ENCODE measurements at regions not wholly inside any gene's neighbourhood (a gene's known extent, or its start where the extent isn't known, plus 50 kb on each side); places are given as distances from the start of the nearest gene placed in this dataset.

DNA sequence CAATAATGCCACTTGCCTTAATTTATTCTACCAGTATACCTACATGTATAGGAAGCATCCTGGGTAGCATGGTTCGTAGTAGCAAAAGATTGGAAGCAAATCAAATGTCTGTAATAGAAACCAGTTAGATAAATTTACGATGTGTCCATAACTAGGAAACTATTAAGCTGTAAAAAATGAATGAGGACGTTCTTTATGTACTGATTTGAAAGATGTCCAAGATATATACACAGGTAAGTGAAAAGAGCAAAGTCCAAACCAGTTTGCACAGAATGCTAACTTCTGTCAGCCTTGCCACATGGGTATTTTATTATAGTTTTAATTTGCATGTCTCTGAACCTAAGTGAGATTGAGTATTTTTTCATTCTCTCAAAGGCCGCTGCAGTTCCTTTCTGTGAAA is 251.8 kb upstream of the IRF2BP2 start:
- TF ChIP-seq, protein P1, sequence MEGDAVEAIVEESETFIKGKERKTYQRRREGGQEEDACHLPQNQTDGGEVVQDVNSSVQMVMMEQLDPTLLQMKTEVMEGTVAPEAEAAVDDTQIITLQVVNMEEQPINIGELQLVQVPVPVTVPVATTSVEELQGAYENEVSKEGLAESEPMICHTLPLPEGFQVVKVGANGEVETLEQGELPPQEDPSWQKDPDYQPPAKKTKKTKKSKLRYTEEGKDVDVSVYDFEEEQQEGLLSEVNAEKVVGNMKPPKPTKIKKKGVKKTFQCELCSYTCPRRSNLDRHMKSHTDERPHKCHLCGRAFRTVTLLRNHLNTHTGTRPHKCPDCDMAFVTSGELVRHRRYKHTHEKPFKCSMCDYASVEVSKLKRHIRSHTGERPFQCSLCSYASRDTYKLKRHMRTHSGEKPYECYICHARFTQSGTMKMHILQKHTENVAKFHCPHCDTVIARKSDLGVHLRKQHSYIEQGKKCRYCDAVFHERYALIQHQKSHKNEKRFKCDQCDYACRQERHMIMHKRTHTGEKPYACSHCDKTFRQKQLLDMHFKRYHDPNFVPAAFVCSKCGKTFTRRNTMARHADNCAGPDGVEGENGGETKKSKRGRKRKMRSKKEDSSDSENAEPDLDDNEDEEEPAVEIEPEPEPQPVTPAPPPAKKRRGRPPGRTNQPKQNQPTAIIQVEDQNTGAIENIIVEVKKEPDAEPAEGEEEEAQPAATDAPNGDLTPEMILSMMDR (IDR thresholded peaks at IDR 0.05): no peak
- TF ChIP-seq POLR2AphosphoS5 (IDR thresholded peaks at IDR 0.05; ENCODE audit: low read depth, low read length): no peak
- no peak for TF ChIP-seq USF2 (IDR thresholded peaks at IDR 0.05; ENCODE audit: borderline replicate concordance, low read depth, low read length)
- TF ChIP-seq, protein P2, sequence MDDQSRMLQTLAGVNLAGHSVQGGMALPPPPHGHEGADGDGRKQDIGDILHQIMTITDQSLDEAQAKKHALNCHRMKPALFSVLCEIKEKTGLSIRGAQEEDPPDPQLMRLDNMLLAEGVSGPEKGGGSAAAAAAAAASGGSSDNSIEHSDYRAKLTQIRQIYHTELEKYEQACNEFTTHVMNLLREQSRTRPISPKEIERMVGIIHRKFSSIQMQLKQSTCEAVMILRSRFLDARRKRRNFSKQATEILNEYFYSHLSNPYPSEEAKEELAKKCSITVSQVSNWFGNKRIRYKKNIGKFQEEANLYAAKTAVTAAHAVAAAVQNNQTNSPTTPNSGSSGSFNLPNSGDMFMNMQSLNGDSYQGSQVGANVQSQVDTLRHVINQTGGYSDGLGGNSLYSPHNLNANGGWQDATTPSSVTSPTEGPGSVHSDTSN (IDR thresholded peaks at IDR 0.05): no peak
- TF ChIP-seq, protein P3, sequence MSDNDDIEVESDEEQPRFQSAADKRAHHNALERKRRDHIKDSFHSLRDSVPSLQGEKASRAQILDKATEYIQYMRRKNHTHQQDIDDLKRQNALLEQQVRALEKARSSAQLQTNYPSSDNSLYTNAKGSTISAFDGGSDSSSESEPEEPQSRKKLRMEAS (IDR thresholded peaks at IDR 0.05; ENCODE audit: low read depth): no peak
- no peak for TF ChIP-seq RCOR1 (IDR thresholded peaks at IDR 0.05; ENCODE audit: low read length)
- no peak for TF ChIP-seq YY1 (IDR thresholded peaks at IDR 0.05; ENCODE audit: low read depth)
- TF ChIP-seq EP300 (IDR thresholded peaks at IDR 0.05; ENCODE audit: borderline replicate concordance in 1 of 2, low read depth in 1 of 2, low read length in 1 of 2): no peak
- TF ChIP-seq CHD2 (IDR thresholded peaks at IDR 0.05; ENCODE audit: low read length, partially characterized antibody): no peak
- no peak for TF ChIP-seq NRF1 (IDR thresholded peaks at IDR 0.05; ENCODE audit: low read depth, low read length)
- TF ChIP-seq REST (IDR thresholded peaks at IDR 0.05; ENCODE audit: low read depth, low read length): no peak
- no peak for TF ChIP-seq RAD21 (IDR thresholded peaks at IDR 0.05; ENCODE audit: low read length)

Data from SK-N-SH (cell line).